ENCODE measurements at regions not wholly inside any gene's neighbourhood (a gene's known extent, or its start where the extent isn't known, plus 50 kb on each side); places are given as distances from the start of the nearest gene placed in this dataset.

GRCh38 chr20:48395816-48396546 is 431.8 kb downstream of the PREX1 start:
- peaks cover 0 to 13% (median 8%) of the 10 kb centered on the region in 3 donors for H3K9me3 ChIP-seq
- no peaks in the 10 kb centered on the region for H3K4me1 ChIP-seq
- peaks cover 0 to 34% of the 10 kb centered on the region in 2 donors for H3K27me3 ChIP-seq
- TF ChIP-seq CTCF (IDR thresholded peaks at IDR 0.05) = no peak
- DNase-seq = no peak
- no peak overlapping the region for H3K27ac ChIP-seq
- no peak overlapping the region for H3K4me3 ChIP-seq
- intact Hi-C loops (cut with DNase I; ENCODE audit: low total_unique reads) = no loop called here
- no peaks in the 10 kb centered on the region for H3K36me3 ChIP-seq

- peaks cover 0 to 13% (median 8%) of the 10 kb centered on the region in 3 donors for H3K9me3 ChIP-seq
- intact Hi-C loops (cut with DNase I; ENCODE audit: low total_unique reads) = no loop called here
- H3K4me3 ChIP-seq = no peak overlapping the region
- no peak for DNase-seq
- no peaks in the 10 kb centered on the region for H3K4me1 ChIP-seq
- peaks cover 0 to 26% of the 10 kb centered on the region in 2 donors for H3K27me3 ChIP-seq
- no peaks in the 10 kb centered on the region for H3K36me3 ChIP-seq
- no peak overlapping the region for H3K27ac ChIP-seq
- no peak for TF ChIP-seq CTCF (IDR thresholded peaks at IDR 0.05)
Observed at GRCh38 chr20:48394415-48395081, 433.3 kb downstream of the PREX1 start.

DNA sequence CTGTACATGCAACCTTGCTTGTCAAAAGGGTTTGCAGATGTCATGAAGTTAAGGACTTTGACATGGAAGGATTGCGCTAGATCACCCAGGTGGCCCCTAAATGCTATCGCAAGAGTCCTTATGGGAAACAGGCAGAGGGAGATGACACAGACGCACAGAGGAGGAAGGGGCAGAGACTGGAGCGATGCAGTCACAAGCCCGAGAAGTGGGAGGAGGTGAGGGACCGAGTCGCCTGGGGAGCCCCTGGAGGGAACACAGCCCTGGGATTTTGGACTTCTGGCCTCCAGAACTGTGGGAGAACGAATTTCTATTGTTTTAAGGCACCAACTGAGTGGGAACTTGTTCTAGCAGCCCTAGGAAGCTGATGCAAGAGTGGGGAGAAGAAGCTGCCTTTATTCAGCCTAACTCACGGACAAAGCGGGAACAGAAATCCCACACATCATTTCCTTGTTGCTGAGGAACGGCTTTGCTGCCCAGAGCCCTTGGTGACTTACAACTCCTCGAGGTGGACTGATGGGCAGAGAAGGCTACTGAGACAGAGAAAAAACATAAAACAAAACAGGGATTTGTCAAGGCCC is 434.0 kb downstream of the PREX1 start:
- peaks cover 0 to 13% (median 8%) of the 10 kb centered on the region in 3 donors for H3K9me3 ChIP-seq
- DNase-seq = no peak
- H3K27ac ChIP-seq = no peak overlapping the region
- H3K4me1 ChIP-seq = no peaks in the 10 kb centered on the region
- intact Hi-C loops (cut with DNase I; ENCODE audit: low total_unique reads) = no loop called here
- H3K4me3 ChIP-seq = no peak overlapping the region
- peaks cover 0 to 26% of the 10 kb centered on the region in 2 donors for H3K27me3 ChIP-seq
- TF ChIP-seq CTCF (IDR thresholded peaks at IDR 0.05) = no peak
- H3K36me3 ChIP-seq = no peaks in the 10 kb centered on the region

- no peaks in the 10 kb centered on the region for H3K36me3 ChIP-seq
- H3K4me3 ChIP-seq = no peak overlapping the region
- no peak overlapping the region for H3K27ac ChIP-seq
- H3K9me3 ChIP-seq = peaks cover 0 to 13% (median 8%) of the 10 kb centered on the region in 3 donors
- no peak for DNase-seq
- intact Hi-C loops (cut with DNase I; ENCODE audit: low total_unique reads) = no loop called here
- no peak for TF ChIP-seq CTCF (IDR thresholded peaks at IDR 0.05)
- peaks cover 0 to 21% of the 10 kb centered on the region in 2 donors for H3K27me3 ChIP-seq
- H3K4me1 ChIP-seq = no peaks in the 10 kb centered on the region
Observed at GRCh38 chr20:48393311-48393685, 434.5 kb downstream of the PREX1 start.

GRCh38 chr20:48392407-48393310 is 435.1 kb downstream of the PREX1 start:
- H3K4me3 ChIP-seq = no peak overlapping the region
- no peak overlapping the region for H3K27ac ChIP-seq
- no peak for DNase-seq
- peaks cover 0 to 13% (median 8%) of the 10 kb centered on the region in 3 donors for H3K9me3 ChIP-seq
- H3K4me1 ChIP-seq = no peaks in the 10 kb centered on the region
- H3K27me3 ChIP-seq = peaks cover 0 to 14% of the 10 kb centered on the region in 2 donors
- no peaks in the 10 kb centered on the region for H3K36me3 ChIP-seq
- no peak for TF ChIP-seq CTCF (IDR thresholded peaks at IDR 0.05)
- intact Hi-C loops (cut with DNase I; ENCODE audit: low total_unique reads) = no loop called here
